Activated CD8-positive, alpha-beta T cell treated with anti-CD3 and anti-CD28 coated beads for 36 hours (primary cell): ENCODE measurements at regions not wholly inside any gene's neighbourhood (a gene's known extent, or its start where the extent isn't known, plus 50 kb on each side); places are given as distances from the start of the nearest gene placed in this dataset.

Experiments
- ATAC-seq: fragments of 200-7000 bp; cut with Tn5 transposase; one replicate; pipeline ENCODE4 v1.10.0; 2021; ENCODE audit warnings: mild to moderate bottlenecking, moderate library complexity
- CTCF ChIA-PET: fragments of 350-600 bp; sonication (Branson Sonifier 250); formaldehyde crosslinking; loops from one replicate; lab custom pipeline; 2021; ENCODE audit warnings: antibody characterized with exemption; lab: Charles Lee
- POLR2A ChIA-PET: fragments of 350-600 bp; sonication (Branson Sonifier 250); formaldehyde crosslinking; loops from one replicate; lab custom pipeline; 2021; ENCODE audit warnings: antibody characterized with exemption; lab: Charles Lee
- DNase-seq: peaks from one replicate; pipeline ENCODE4 v3.0.0-alpha.2; 2020
- H3K27ac Mint-ChIP-seq: one replicate; pipeline ENCODE4 v1.8.0; 2021; ENCODE audit warnings: mild to moderate bottlenecking, mixed read lengths
- H3K27me3 Mint-ChIP-seq: one replicate; pipeline ENCODE4 v1.8.0; 2021; ENCODE audit warnings: mixed read lengths
- H3K36me3 Mint-ChIP-seq: one replicate; pipeline ENCODE4 v1.8.0; 2021; ENCODE audit warnings: low read depth, mixed read lengths
- H3K4me1 Mint-ChIP-seq: one replicate; pipeline ENCODE4 v1.8.0; 2021; ENCODE audit warnings: low read depth, mixed read lengths
- H3K4me3 Mint-ChIP-seq: one replicate; pipeline ENCODE4 v1.8.0; 2021; ENCODE audit warnings: mild to moderate bottlenecking, moderate library complexity, mixed read lengths
- H3K9me3 Mint-ChIP-seq: one replicate; pipeline ENCODE4 v1.8.0; 2021; ENCODE audit warnings: mixed read lengths
- intact Hi-C: fragments of 100-400 bp; cut with micrococcal nuclease; formaldehyde crosslinking; loops from one replicate; pipeline ENCODE4 v1.10.0; 2022
- TF ChIP-seq, protein P1 (sequence below): fragments of 200-600 bp; IDR thresholded peaks from one replicate; pipeline ENCODE4 v1.8.0; 2022; ENCODE audit warnings: antibody characterized with exemption, mild to moderate bottlenecking

DNA sequence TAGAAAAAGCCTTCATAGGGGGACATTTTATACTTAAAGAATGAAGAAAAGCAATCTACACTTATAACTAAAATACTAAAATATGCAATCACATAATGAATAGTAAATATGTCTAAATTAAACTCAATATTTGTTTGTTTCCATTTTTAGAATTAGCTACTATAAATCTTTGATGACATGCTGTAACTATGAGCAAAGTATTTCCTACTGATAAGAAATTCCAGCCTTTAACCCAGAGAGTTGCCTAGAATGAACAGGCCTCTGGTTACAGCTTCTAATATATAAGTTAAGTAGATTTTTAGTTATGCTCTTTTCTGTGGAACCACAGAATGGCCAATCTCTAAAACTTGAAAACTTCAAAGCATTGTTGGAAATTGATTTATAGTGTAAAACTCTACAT, 1465.6 kb upstream of the ZEB2 start:
- TF ChIP-seq, protein P1, sequence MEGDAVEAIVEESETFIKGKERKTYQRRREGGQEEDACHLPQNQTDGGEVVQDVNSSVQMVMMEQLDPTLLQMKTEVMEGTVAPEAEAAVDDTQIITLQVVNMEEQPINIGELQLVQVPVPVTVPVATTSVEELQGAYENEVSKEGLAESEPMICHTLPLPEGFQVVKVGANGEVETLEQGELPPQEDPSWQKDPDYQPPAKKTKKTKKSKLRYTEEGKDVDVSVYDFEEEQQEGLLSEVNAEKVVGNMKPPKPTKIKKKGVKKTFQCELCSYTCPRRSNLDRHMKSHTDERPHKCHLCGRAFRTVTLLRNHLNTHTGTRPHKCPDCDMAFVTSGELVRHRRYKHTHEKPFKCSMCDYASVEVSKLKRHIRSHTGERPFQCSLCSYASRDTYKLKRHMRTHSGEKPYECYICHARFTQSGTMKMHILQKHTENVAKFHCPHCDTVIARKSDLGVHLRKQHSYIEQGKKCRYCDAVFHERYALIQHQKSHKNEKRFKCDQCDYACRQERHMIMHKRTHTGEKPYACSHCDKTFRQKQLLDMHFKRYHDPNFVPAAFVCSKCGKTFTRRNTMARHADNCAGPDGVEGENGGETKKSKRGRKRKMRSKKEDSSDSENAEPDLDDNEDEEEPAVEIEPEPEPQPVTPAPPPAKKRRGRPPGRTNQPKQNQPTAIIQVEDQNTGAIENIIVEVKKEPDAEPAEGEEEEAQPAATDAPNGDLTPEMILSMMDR: no peak
- Mint-ChIP-seq H3K4me1 (no peaks in the 10 kb centered on the region), H3K36me3 (no peaks in the 10 kb centered on the region), H3K4me3 (no peak overlapping the region), H3K27me3 (no peaks in the 10 kb centered on the region), H3K9me3 (no peaks in the 10 kb centered on the region), H3K27ac (no peak overlapping the region)
- DNase-seq (no peak), ATAC-seq (no peak)
- CTCF ChIA-PET: no interaction called here
- POLR2A ChIA-PET: no interaction called here
- intact Hi-C loops: no loop called here

DNA sequence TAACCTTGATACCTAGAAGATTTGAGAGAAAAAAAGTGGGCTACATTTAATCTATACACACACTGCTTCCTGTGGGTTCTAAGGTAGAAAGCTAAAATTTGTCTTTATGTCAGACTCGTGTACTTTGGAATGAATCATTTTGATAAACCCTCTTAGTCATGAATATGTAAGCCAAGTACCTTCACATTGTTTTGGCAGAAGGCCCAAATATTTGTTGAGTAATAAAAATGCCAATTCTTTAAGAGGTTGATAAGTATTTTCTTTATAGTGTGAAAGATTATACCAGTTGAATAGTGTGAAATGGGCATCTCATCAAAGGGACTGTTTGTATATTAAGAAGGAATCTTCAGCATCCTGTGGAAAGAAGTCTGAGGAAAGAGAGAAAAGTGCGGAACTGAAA, 1464.7 kb upstream of the ZEB2 start:
- Mint-ChIP-seq H3K27ac (no peak overlapping the region), H3K9me3 (no peaks in the 10 kb centered on the region), H3K27me3 (no peaks in the 10 kb centered on the region), H3K4me3 (no peak overlapping the region), H3K4me1 (no peaks in the 10 kb centered on the region), H3K36me3 (no peaks in the 10 kb centered on the region)
- intact Hi-C loops: no loop called here
- CTCF ChIA-PET: no interaction called here
- TF ChIP-seq, protein P1: no peak
- ATAC-seq: no peak
- POLR2A ChIA-PET: no interaction called here
- DNase-seq: no peak

DNA sequence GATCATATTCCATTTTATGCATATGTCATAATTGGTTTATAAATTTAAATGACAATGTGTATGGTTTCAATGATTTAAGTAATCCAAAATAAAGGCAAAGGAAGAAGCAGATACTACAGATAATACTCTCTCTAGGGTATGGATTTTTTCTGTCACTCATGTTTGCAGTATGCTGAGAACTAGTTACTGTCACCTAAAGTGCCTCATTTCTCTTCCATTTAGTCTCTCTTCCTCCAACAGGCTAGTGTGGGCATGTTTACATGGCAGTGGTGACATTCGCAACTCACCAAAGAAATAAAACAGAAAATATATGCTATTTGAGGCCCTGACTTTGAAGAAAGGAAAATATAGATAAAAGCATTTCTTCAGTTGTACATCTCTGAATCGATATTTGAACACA, 1460.4 kb upstream of the ZEB2 start:
- Mint-ChIP-seq H3K27ac (no peak overlapping the region), H3K36me3 (no peaks in the 10 kb centered on the region), H3K27me3 (no peaks in the 10 kb centered on the region), H3K4me3 (no peak overlapping the region), H3K9me3 (no peaks in the 10 kb centered on the region), H3K4me1 (no peaks in the 10 kb centered on the region)
- intact Hi-C loops: no loop called here
- CTCF ChIA-PET: no interaction called here
- TF ChIP-seq, protein P1: no peak
- POLR2A ChIA-PET: no interaction called here
- no peak for DNase-seq
- no peak for ATAC-seq

DNA sequence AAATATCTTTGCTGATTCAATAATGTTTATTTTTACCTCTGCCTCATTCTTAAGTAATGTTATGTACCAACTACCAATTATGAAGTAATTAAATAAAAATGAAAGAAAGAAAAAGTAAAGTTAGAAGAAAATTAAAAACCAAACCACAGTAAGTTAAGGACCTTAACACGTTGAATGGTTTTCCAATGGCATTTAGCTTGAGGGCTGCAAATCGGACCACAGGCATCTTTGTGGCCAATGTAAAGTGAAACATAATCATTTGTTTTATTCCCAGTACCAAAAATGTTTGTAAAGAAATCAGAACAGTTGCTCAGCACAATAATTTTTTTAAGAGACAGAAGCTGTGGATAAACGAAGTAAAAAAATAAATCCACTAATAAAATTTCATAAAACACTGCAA, 1455.5 kb upstream of the ZEB2 start:
- Mint-ChIP-seq H3K36me3 (no peaks in the 10 kb centered on the region), H3K27me3 (no peaks in the 10 kb centered on the region), H3K27ac (no peak overlapping the region), H3K4me3 (no peak overlapping the region), H3K4me1 (no peaks in the 10 kb centered on the region), H3K9me3 (no peaks in the 10 kb centered on the region)
- TF ChIP-seq, protein P1: no peak
- intact Hi-C loops: no loop called here
- POLR2A ChIA-PET: no interaction called here
- CTCF ChIA-PET: no interaction called here
- no peak for ATAC-seq
- no peak for DNase-seq

DNA sequence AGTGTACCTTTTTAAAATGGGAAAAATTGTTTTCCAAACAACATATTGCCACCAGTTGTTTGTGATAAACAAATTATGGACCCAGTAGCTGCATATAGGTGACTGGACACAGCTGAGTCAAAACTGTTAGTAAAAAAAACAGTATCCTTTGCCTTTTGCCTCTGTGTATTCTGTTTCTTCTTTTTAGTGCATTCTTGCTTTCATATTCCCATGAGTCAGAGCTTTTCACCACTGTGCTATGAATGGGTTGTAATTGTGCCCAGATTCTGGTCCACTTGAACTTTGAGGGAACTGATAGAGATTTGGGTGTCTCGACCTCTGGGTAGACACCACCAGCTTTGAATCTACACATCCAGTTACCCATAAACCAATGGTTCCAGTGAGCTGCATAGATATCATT, 1441.9 kb upstream of the ZEB2 start:
- intact Hi-C loops: no loop called here
- TF ChIP-seq, protein P1: no peak
- Mint-ChIP-seq H3K9me3 (peaks cover 8% of the 10 kb centered on the region), H3K36me3 (no peaks in the 10 kb centered on the region), H3K27ac (no peak overlapping the region), H3K4me3 (no peak overlapping the region), H3K4me1 (no peaks in the 10 kb centered on the region), H3K27me3 (no peaks in the 10 kb centered on the region)
- ATAC-seq (no peak), DNase-seq (no peak)
- ChIA-PET POLR2A (no interaction called here), CTCF (no interaction called here)
